Panc1 (cell line): ENCODE measurements at regions not wholly inside any gene's neighbourhood (a gene's known extent, or its start where the extent isn't known, plus 50 kb on each side); places are given as distances from the start of the nearest gene placed in this dataset.

ENCODE experiments used
- CTCF ChIP-seq: fragments of 450-650 bp; IDR thresholded peaks from 2 replicates; pipeline ENCODE4 v1.5.1; 2017; ENCODE audit warnings: mild to moderate bottlenecking
- POLR2AphosphoS5 ChIP-seq: IDR thresholded peaks from 2 replicates; pipeline ENCODE4 v1.6.1; 2012; ENCODE audit warnings: mild to moderate bottlenecking, low read depth, low read length, moderate library complexity
- SIN3A ChIP-seq: IDR thresholded peaks from 2 replicates; pipeline ENCODE4 v1.6.1; 2012; ENCODE audit warnings: low read depth, mild to moderate bottlenecking, low read length, moderate library complexity, borderline replicate concordance; ENCODE audit not compliant: insufficient read depth
- TCF7L2 ChIP-seq: IDR thresholded peaks from 2 replicates; pipeline ENCODE4 v1.6.1; 2011; ENCODE audit warnings: mild to moderate bottlenecking, low read depth, low read length, inconsistent platforms

- no peak for TF ChIP-seq CTCF
- TF ChIP-seq SIN3A, result no peak
- TF ChIP-seq TCF7L2, result no peak
- no peak for TF ChIP-seq POLR2AphosphoS5
These were observed 183.1 kb downstream of the GAS1 start for GRCh38 chr9:86764221-86764624.
